Stimulated activated CD4-positive, alpha-beta T cell treated with anti-CD3 and anti-CD28 coated beads, Interleukin-15, amount 100 ng/mL, for 1 hour (primary cell): ENCODE measurements at regions not wholly inside any gene's neighbourhood (a gene's known extent, or its start where the extent isn't known, plus 50 kb on each side); places are given as distances from the start of the nearest gene placed in this dataset.
"Not testable (repeated sequence)": the region's sequence is repeated elsewhere in the genome, so short reads cannot be mapped to it uniquely, and the experiment has no call there.

Experiments
- DNase-seq, 2 donors: peaks; one replicate each; pipeline ENCODE4 v3.0.0-alpha.2; 2020; ENCODE audit warnings: low read depth in 1 of 2, low spot score in 1 of 2

- not testable (repeated sequence) for DNase-seq
Observed at GRCh38 chr14:106706488-106706887, 1180.1 kb downstream of the TMEM121 start.

GRCh38 chr14:106710187-106710586 is 1183.8 kb downstream of the TMEM121 start:
- not testable (repeated sequence) for DNase-seq

- not testable (repeated sequence) for DNase-seq
Observed at GRCh38 chr14:106712513-106712912, 1186.1 kb downstream of the TMEM121 start.

- not testable (repeated sequence) for DNase-seq
Observed at GRCh38 chr14:106714446-106715428, 1188.4 kb downstream of the TMEM121 start.

GRCh38 chr14:106717544-106717943 is 1191.2 kb downstream of the TMEM121 start:
- not testable (repeated sequence) for DNase-seq

GRCh38 chr14:106719880-106720279 is 1193.5 kb downstream of the TMEM121 start:
- DNase-seq: not testable (repeated sequence)

- not testable (repeated sequence) for DNase-seq
Observed at GRCh38 chr14:106721926-106722325, 1195.5 kb downstream of the TMEM121 start.

GRCh38 chr14:106722813-106723687 is 1196.7 kb downstream of the TMEM121 start:
- not testable (repeated sequence) for DNase-seq

- DNase-seq: not testable (repeated sequence)
Observed at GRCh38 chr14:106727962-106728361, 1201.6 kb downstream of the TMEM121 start.

- no peak for DNase-seq
Observed at GRCh38 chr14:106728611-106729010, 1202.2 kb downstream of the TMEM121 start.

- DNase-seq: no peak
Observed at GRCh38 chr14:106729551-106729950, 1203.2 kb downstream of the TMEM121 start.

- DNase-seq: no peak
Observed at GRCh38 chr14:106733771-106734170, 1207.4 kb downstream of the TMEM121 start.

- DNase-seq: no peak
Observed at GRCh38 chr14:106737021-106737420, 1210.6 kb downstream of the TMEM121 start.

- no peak for DNase-seq
Observed at GRCh38 chr14:106738075-106738474, 1211.7 kb downstream of the TMEM121 start.

GRCh38 chr14:106738598-106739258 is 1212.3 kb downstream of the TMEM121 start:
- DNase-seq: not testable (repeated sequence)

- DNase-seq: not testable (repeated sequence)
Observed at GRCh38 chr14:106741086-106741827, 1214.9 kb downstream of the TMEM121 start.

- not testable (repeated sequence) for DNase-seq
Observed at GRCh38 chr14:106745016-106745767, 1218.8 kb downstream of the TMEM121 start.

- not testable (repeated sequence) for DNase-seq
Observed at GRCh38 chr14:106750089-106750488, 1223.7 kb downstream of the TMEM121 start.

GRCh38 chr14:106753751-106754150 is 1227.4 kb downstream of the TMEM121 start:
- not testable (repeated sequence) for DNase-seq
